IMR-90 (cell line): ENCODE measurements at regions not wholly inside any gene's neighbourhood (a gene's known extent, or its start where the extent isn't known, plus 50 kb on each side); places are given as distances from the start of the nearest gene placed in this dataset.

Experiments used
- ATAC-seq: fragments of 200-7000 bp; cut with Tn5 transposase; 2 replicates; pipeline ENCODE4 v1.9.1; 2020; ENCODE audit warnings: low read depth, mild to moderate bottlenecking, moderate library complexity
- BruUV-seq: library from RNA; stranded (reverse); fragments of 400-500 nt; replicated peaks from 2 replicates; lab custom pipeline; 2021; lab: Mats Ljungman, UMichigan
- CTCF ChIA-PET: fragments of 300-600 bp; formaldehyde crosslinking; extraction: SDS; loops from one replicate; lab custom pipeline; 2021; ENCODE audit warnings: antibody characterized with exemption; lab: Yijun Ruan, JAX
- POLR2A ChIA-PET: fragments of 300-600 bp; sonication (Branson Sonifier 250); formaldehyde crosslinking; loops from one replicate; lab custom pipeline; 2022; ENCODE audit warnings: antibody characterized with exemption; ENCODE audit not compliant: unreplicated experiment; lab: Charles Lee
- DNase-seq: peaks from one replicate; pipeline ENCODE4 v3.0.0; 2013
- H2AFZ ChIP-seq: replicated peaks from 2 replicates; pipeline ENCODE3; 2013; ENCODE audit warnings: low read length, mild to moderate bottlenecking; ENCODE audit not compliant: poor library complexity
- H2AK5ac ChIP-seq: 2 replicates; pipeline ENCODE4 v1.6.1; 2013; ENCODE audit warnings: low read depth, low read length, inconsistent platforms
- H2AK9ac ChIP-seq: replicated peaks from 2 replicates; pipeline ENCODE3; 2013; ENCODE audit warnings: mild to moderate bottlenecking, low read depth, low read length, moderate library complexity; ENCODE audit not compliant: poor library complexity
- H2BK120ac ChIP-seq: 2 replicates; pipeline ENCODE4 v1.6.1; 2013; ENCODE audit warnings: low read depth, low read length, inconsistent platforms
- H2BK15ac ChIP-seq: 3 replicates; pipeline ENCODE4 v1.6.1; 2013; ENCODE audit warnings: low read depth, low read length, inconsistent platforms
- H2BK20ac ChIP-seq: 2 replicates; pipeline ENCODE4 v1.6.1; 2013; ENCODE audit warnings: low read depth, mild to moderate bottlenecking, inconsistent platforms, low read length, moderate library complexity
- H2BK5ac ChIP-seq: 2 replicates; pipeline ENCODE4 v1.6.1; 2013; ENCODE audit warnings: mild to moderate bottlenecking, low read depth, low read length, inconsistent platforms; ENCODE audit not compliant: poor library complexity, severe bottlenecking
- H3K14ac ChIP-seq: replicated peaks from 2 replicates; pipeline ENCODE4 v1.6.1; 2013; ENCODE audit warnings: low read depth, low read length, inconsistent platforms
- H3K18ac ChIP-seq: 2 replicates; pipeline ENCODE4 v1.6.1; 2013; ENCODE audit warnings: low read depth, low read length, control low read depth
- H3K23ac ChIP-seq: 2 replicates; pipeline ENCODE4 v1.6.1; 2013; ENCODE audit warnings: low read depth, low read length, inconsistent platforms
- H3K27ac ChIP-seq: 2 replicates; pipeline ENCODE4 v1.5.1; 2013; ENCODE audit warnings: mild to moderate bottlenecking, control low read depth, low read length; ENCODE audit not compliant: insufficient read depth
- H3K27me3 ChIP-seq: 2 replicates; pipeline ENCODE4 v1.6.1; 2013; ENCODE audit warnings: low read length; ENCODE audit not compliant: control insufficient read depth, insufficient read depth
- H3K36me3 ChIP-seq: 2 replicates; pipeline ENCODE4 v1.6.1; 2013; ENCODE audit warnings: low read length, mixed read lengths; ENCODE audit not compliant: control insufficient read depth, insufficient read depth
- H3K4ac ChIP-seq: 2 replicates; pipeline ENCODE4 v1.6.1; 2013; ENCODE audit warnings: low read depth, low read length, inconsistent platforms
- H3K4me1 ChIP-seq: 2 replicates; pipeline ENCODE4 v1.6.1; 2013; ENCODE audit warnings: low read length, mixed read lengths; ENCODE audit not compliant: control insufficient read depth, insufficient read depth
- H3K4me2 ChIP-seq: 2 replicates; pipeline ENCODE4 v1.6.1; 2013; ENCODE audit warnings: low read depth, mild to moderate bottlenecking, control low read depth, low read length, moderate library complexity
- H3K4me3 ChIP-seq: 2 replicates; pipeline ENCODE4 v1.5.1; 2013; ENCODE audit warnings: low read depth, mild to moderate bottlenecking, control low read depth, low read length, moderate library complexity; ENCODE audit not compliant: insufficient read depth
- H3K56ac ChIP-seq: 2 replicates; pipeline ENCODE4 v1.6.1; 2013; ENCODE audit warnings: low read length, inconsistent platforms; ENCODE audit not compliant: insufficient read depth; ENCODE audit errors: extremely low read depth
- H3K79me1 ChIP-seq, 2 experiments: 2 replicates each; pipeline ENCODE4 v1.6.1; 2013; ENCODE audit warnings: low read length in 2 of 2, inconsistent platforms in 1 of 2, low read depth in 1 of 2
- H3K9ac ChIP-seq: 2 replicates; pipeline ENCODE4 v1.6.1; 2013; ENCODE audit warnings: low read depth, low read length, control low read depth
- H3K9me1 ChIP-seq: 2 replicates; pipeline ENCODE4 v1.6.1; 2013; ENCODE audit warnings: low read length, inconsistent platforms; ENCODE audit not compliant: insufficient read depth
- H3K9me3 ChIP-seq: 2 replicates; pipeline ENCODE4 v1.6.1; 2013; ENCODE audit warnings: low read length; ENCODE audit not compliant: control insufficient read depth, insufficient read depth
- H4K20me1 ChIP-seq: 2 replicates; pipeline ENCODE4 v1.6.1; 2013; ENCODE audit warnings: low read length, inconsistent platforms; ENCODE audit not compliant: insufficient read depth
- H4K5ac ChIP-seq: 2 replicates; pipeline ENCODE4 v1.6.1; 2013; ENCODE audit warnings: mild to moderate bottlenecking, low read depth, low read length, control low read depth
- H4K8ac ChIP-seq, 2 experiments: 2 replicates each; pipeline ENCODE4 v1.6.1; 2013; ENCODE audit warnings: low read depth in 2 of 2, low read length in 2 of 2, control low read depth in 1 of 2, inconsistent platforms in 1 of 2
- H4K91ac ChIP-seq: 2 replicates; pipeline ENCODE4 v1.6.1; 2013; ENCODE audit warnings: low read depth, low read length, inconsistent platforms; ENCODE audit not compliant: insufficient read depth
- CHD1 ChIP-seq: IDR thresholded peaks from 2 replicates; pipeline ENCODE4 v1.6.1; 2012; ENCODE audit warnings: low read depth, low read length, improper control_type of control experiment
- FOS ChIP-seq: fragments of 150-350 bp; IDR thresholded peaks from 2 replicates; pipeline ENCODE4 v1.6.1; 2016; ENCODE audit warnings: low read depth, low read length
- WGBS, 2 experiments: methylation state at CpG; one replicate each; pipeline versions ENCODE4 v1.1.5 to v1.1.7; 2013; ENCODE audit warnings: missing lambda C conversion rate in 2 of 2; ENCODE audit not compliant: insufficient read length in 1 of 2; ENCODE audit errors: extremely low coverage in 2 of 2; 5-methylcytosine and 5-hydroxymethylcytosine counted together
- dilution Hi-C: fragments of 300-500 bp; cut with HindIII; formaldehyde crosslinking; loops from one replicate; pipeline ENCODE4 v1.14.3; 2018; ENCODE audit warnings: low sequenced_read_pairs; ENCODE audit not compliant: unreplicated experiment
- in situ Hi-C: fragments of 300-500 bp; cut with MboI; formaldehyde crosslinking; loops from 3 replicates; pipeline ENCODE4 v1.14.3; 2019; ENCODE audit warnings: low sequenced_read_pairs, inconsistent platforms, mixed read lengths
- intact Hi-C: fragments of 100-400 bp; cut with micrococcal nuclease; formaldehyde crosslinking; loops from 2 replicates; pipeline ENCODE4 v1.10.0; 2022

- H3K79me1 ChIP-seq = no peaks in the 10 kb centered on the region
- ChIA-PET POLR2A (no interaction called here), CTCF (no interaction called here)
- dilution Hi-C loops (no loop called here), in situ Hi-C loops (no loop called here), intact Hi-C loops (no loop called here)
- no peak overlapping the region for H2BK20ac ChIP-seq
- H2BK5ac ChIP-seq = no peak overlapping the region
- H3K4me1 ChIP-seq = no peaks in the 10 kb centered on the region
- ATAC-seq (no peak), DNase-seq (no peak)
- no peaks in the 10 kb centered on the region for H3K36me3 ChIP-seq
- no peak for TF ChIP-seq FOS
- no peak for TF ChIP-seq CHD1
- no peak overlapping the region for H3K4ac ChIP-seq
- H3K18ac ChIP-seq = no peak overlapping the region
- H3K27ac ChIP-seq = no peak overlapping the region
- no peak overlapping the region for H2AK5ac ChIP-seq
- no peak overlapping the region for H3K56ac ChIP-seq
- no peak overlapping the region for H4K5ac ChIP-seq
- no CpG with 5 or more reads among the region's 2 CpGs for WGBS, 2 experiments
- H3K9me3 ChIP-seq = peaks cover 2% of the 10 kb centered on the region; the same call in 1 of the 2 replicates
- 0 out of 2 replicates have a peak, but pooled peaks cover 3% of the 10 kb centered on the region for H3K9me1 ChIP-seq
- no peaks in the 10 kb centered on the region for H4K20me1 ChIP-seq
- no peak overlapping the region for H2AK9ac ChIP-seq
- no TSS peak for BruUV-seq
- H3K9ac ChIP-seq = no peak overlapping the region
- no peak overlapping the region for H3K4me3 ChIP-seq
- H3K27me3 ChIP-seq = peaks cover 38% of the 10 kb centered on the region
- no peak overlapping the region for H2AFZ ChIP-seq
- no peak overlapping the region for H4K8ac ChIP-seq
- H3K4me2 ChIP-seq = no peak overlapping the region
- H2BK120ac ChIP-seq = no peak overlapping the region
- no peak overlapping the region for H4K91ac ChIP-seq
- no peak overlapping the region for H2BK15ac ChIP-seq
- no peak overlapping the region for H3K14ac ChIP-seq
- no peak overlapping the region for H3K23ac ChIP-seq
Observed at GRCh38 chr10:78146200-78146599, 112.5 kb downstream of the RPS24 start.
